OCI-LY3 (cell line): ENCODE measurements at regions not wholly inside any gene's neighbourhood (a gene's known extent, or its start where the extent isn't known, plus 50 kb on each side); places are given as distances from the start of the nearest gene placed in this dataset.

Source experiments
- EZH2phosphoT487 ChIP-seq: fragments of 200-600 bp; shearing (Covaris generic); IDR thresholded peaks from 2 replicates; pipeline ENCODE4 v1.6.1; 2018; ENCODE audit warnings: antibody characterized with exemption, mixed run types, low read depth
- TF ChIP-seq, protein P1 (sequence below): fragments of 200-600, 300-600 bp; sonication (generic); IDR thresholded peaks from 2 replicates; pipeline ENCODE4 v1.5.1; 2014; ENCODE audit warnings: antibody characterized with exemption, low read length, low read depth

GRCh38 chr9:135275571-135276289 is 188.3 kb downstream of the OLFM1 start:
- TF ChIP-seq, protein P1, sequence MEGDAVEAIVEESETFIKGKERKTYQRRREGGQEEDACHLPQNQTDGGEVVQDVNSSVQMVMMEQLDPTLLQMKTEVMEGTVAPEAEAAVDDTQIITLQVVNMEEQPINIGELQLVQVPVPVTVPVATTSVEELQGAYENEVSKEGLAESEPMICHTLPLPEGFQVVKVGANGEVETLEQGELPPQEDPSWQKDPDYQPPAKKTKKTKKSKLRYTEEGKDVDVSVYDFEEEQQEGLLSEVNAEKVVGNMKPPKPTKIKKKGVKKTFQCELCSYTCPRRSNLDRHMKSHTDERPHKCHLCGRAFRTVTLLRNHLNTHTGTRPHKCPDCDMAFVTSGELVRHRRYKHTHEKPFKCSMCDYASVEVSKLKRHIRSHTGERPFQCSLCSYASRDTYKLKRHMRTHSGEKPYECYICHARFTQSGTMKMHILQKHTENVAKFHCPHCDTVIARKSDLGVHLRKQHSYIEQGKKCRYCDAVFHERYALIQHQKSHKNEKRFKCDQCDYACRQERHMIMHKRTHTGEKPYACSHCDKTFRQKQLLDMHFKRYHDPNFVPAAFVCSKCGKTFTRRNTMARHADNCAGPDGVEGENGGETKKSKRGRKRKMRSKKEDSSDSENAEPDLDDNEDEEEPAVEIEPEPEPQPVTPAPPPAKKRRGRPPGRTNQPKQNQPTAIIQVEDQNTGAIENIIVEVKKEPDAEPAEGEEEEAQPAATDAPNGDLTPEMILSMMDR, result no peak
- TF ChIP-seq EZH2phosphoT487, result no peak
